MM.1S (cell line): ENCODE measurements at regions not wholly inside any gene's neighbourhood (a gene's known extent, or its start where the extent isn't known, plus 50 kb on each side); places are given as distances from the start of the nearest gene placed in this dataset.

Experiments
- CTCF ChIP-seq: fragments of 300-600 bp; sonication (generic); IDR thresholded peaks from 2 replicates; pipeline ENCODE4 v1.5.1; 2016; ENCODE audit warnings: antibody characterized with exemption, low read length, mixed read lengths
- EZH2 ChIP-seq: fragments of 300-600 bp; sonication (generic); optimal IDR thresholded peaks from 2 replicates; pipeline ENCODE3; 2017; ENCODE audit warnings: low read depth, mild to moderate bottlenecking, antibody characterized with exemption, low read length, mixed read lengths

- TF ChIP-seq CTCF (no peak), EZH2 (no peak)
These were observed 188.1 kb upstream of the STEAP1 start for GRCh38 chr7:89966067-89966664.
